ENCODE measurements at regions not wholly inside any gene's neighbourhood (a gene's known extent, or its start where the extent isn't known, plus 50 kb on each side); places are given as distances from the start of the nearest gene placed in this dataset.

DNA sequence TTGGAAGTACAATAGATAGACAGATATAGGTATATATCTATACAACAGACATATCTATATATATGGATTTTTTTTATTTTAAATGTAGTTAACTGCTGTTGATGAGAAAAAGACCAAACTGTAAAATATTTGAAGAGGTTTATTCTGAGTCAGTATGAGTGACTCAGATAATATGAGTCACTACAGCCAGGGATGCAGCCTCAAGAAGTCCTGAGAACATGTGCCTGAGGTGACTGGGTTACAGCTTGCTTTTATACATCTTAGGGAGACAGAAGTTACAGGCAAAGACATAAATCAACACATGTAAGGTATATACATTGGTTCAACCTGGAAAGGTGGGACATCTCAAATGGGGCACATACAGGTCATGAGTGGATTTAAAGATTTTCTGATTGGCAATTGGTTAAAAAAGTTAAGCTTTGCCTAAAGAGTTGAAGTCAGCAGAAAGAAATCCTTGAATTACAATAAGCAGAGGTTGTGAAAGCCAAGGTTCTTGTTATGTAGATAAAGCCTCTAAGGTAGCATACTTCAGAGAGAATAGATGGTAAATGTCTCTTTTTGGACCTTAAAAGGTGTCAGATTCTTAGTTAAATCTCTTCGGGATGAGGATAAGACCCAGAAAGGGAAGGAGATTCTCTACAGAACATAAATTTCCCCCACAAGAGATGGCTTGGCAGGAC, 149.9 kb downstream of the RBM43 start:
- TF ChIP-seq CTCF (IDR thresholded peaks at IDR 0.05) (no peak), POLR2A (IDR thresholded peaks at IDR 0.05) (no peak)
